Prostate gland (tissue), 2 donors: ENCODE measurements at regions not wholly inside any gene's neighbourhood (a gene's known extent, or its start where the extent isn't known, plus 50 kb on each side); places are given as distances from the start of the nearest gene placed in this dataset.

ENCODE experiments used
- DNase-seq: peaks from one replicate; pipeline ENCODE4 v3.0.0-alpha.2; 2019; ENCODE audit warnings: low spot score
- H3K27ac ChIP-seq, 2 donors: fragments of 200-600 bp; sonication (generic); 2 replicates each; pipeline ENCODE4 v1.5.1; 2017 to 2019
- H3K27me3 ChIP-seq: fragments of 200-600 bp; sonication (generic); replicated peaks from 2 replicates; pipeline ENCODE4 v1.5.1; 2019; ENCODE audit not compliant: insufficient read depth
- H3K36me3 ChIP-seq, 2 donors: fragments of 200-600 bp; sonication (generic); 1 replicate in 1 of 2; 2 replicates in 1 of 2; pipeline versions ENCODE4 v1.5.1 to v1.8.1; 2017 to 2019
- H3K4me1 ChIP-seq: fragments of 200-600 bp; sonication (generic); replicated peaks from 2 replicates; pipeline ENCODE4 v1.5.1; 2019
- H3K4me3 ChIP-seq, 2 donors: fragments of 200-600 bp; sonication (generic); 2 replicates each; pipeline ENCODE4 v1.5.1; 2017 to 2019
- H3K9me3 ChIP-seq: fragments of 200-600 bp; sonication (generic); 2 replicates; pipeline ENCODE4 v1.5.1; 2017
- CTCF ChIP-seq, 4 experiments: fragments of 200-600 bp in 2 of 4; fragments of 450-650 bp in 2 of 4; sonication (generic) in 2 of 4; IDR thresholded peaks; 1 replicate in 3 of 4; 2 replicates in 1 of 4; pipeline ENCODE4 v1.5.1; 2016 to 2019; ENCODE audit warnings: antibody characterized with exemption in 4 of 4, mild to moderate bottlenecking in 2 of 4, moderate library complexity in 2 of 4
- POLR2A ChIP-seq: fragments of 450-650 bp; IDR thresholded peaks from one replicate; pipeline ENCODE4 v1.6.1; 2016; ENCODE audit warnings: antibody characterized with exemption, mild to moderate bottlenecking
- POLR2AphosphoS5 ChIP-seq: sonication (generic); formaldehyde crosslinking; IDR thresholded peaks from one replicate; pipeline ENCODE4 v1.6.1; 2017; ENCODE audit warnings: antibody characterized with exemption
- WGBS: methylation state at CpG from one replicate; pipeline ENCODE4 v1.1.5; 2018; 5-methylcytosine and 5-hydroxymethylcytosine counted together
- intact Hi-C: fragments of 100-400 bp; cut with DNase I; formaldehyde crosslinking; loops from one replicate; pipeline ENCODE4 v1.14.2; 2022

- TF ChIP-seq CTCF (IDR thresholded peaks at IDR 0.05) (no peak), POLR2A (no peak), POLR2AphosphoS5 (no peak)
- no peak for DNase-seq
- intact Hi-C loops, result no loop called here
These were observed 575.5 kb upstream of the KCNMB2 start for GRCh38 chr3:177960722-177961121.

GRCh38 chr3:177961784-177962183 is 574.5 kb upstream of the KCNMB2 start:
- WGBS, result 91% methylated on average over 3 of the region's 3 CpGs
- Histone ChIP-seq H3K9me3 (no peaks in the 10 kb centered on the region), H3K4me3 (no peak overlapping the region), H3K36me3 (no peaks in the 10 kb centered on the region), H3K27me3 (no peaks in the 10 kb centered on the region), H3K4me1 (no peaks in the 10 kb centered on the region), H3K27ac (no peak overlapping the region)
- no peak for DNase-seq
- TF ChIP-seq CTCF (IDR thresholded peaks at IDR 0.05), result no peak
- TF ChIP-seq POLR2AphosphoS5, result no peak
- intact Hi-C loops, result no loop called here

More at GRCh38 chr3:177960722-177961121, 575.5 kb upstream of the KCNMB2 start:
- H3K27ac ChIP-seq, result no peak overlapping the region
- H3K27me3 ChIP-seq, result no peaks in the 10 kb centered on the region
- H3K36me3 ChIP-seq, result no peaks in the 10 kb centered on the region
- H3K4me1 ChIP-seq, result no peaks in the 10 kb centered on the region
- H3K4me3 ChIP-seq, result no peak overlapping the region
- no peaks in the 10 kb centered on the region for H3K9me3 ChIP-seq

- 95% methylated on average over 1 of the region's 1 CpG for WGBS
These were observed 569.7 kb upstream of the KCNMB2 start for GRCh38 chr3:177966493-177966892.

GRCh38 chr3:177968891-177969290 is 567.3 kb upstream of the KCNMB2 start:
- Histone ChIP-seq H3K4me3 (no peak overlapping the region), H3K4me1 (no peaks in the 10 kb centered on the region), H3K27me3 (no peaks in the 10 kb centered on the region), H3K27ac (no peak overlapping the region), H3K36me3 (no peaks in the 10 kb centered on the region), H3K9me3 (no peaks in the 10 kb centered on the region)
- intact Hi-C loops, result no loop called here
- TF ChIP-seq POLR2AphosphoS5, result no peak
- TF ChIP-seq CTCF (IDR thresholded peaks at IDR 0.05), result no peak
- no peak for TF ChIP-seq POLR2A
- 95% methylated on average over 2 of the region's 2 CpGs for WGBS
- no peak for DNase-seq

More at GRCh38 chr3:177966493-177966892, 569.7 kb upstream of the KCNMB2 start:
- H3K4me3 ChIP-seq, result no peak overlapping the region
- no peaks in the 10 kb centered on the region for H3K9me3 ChIP-seq
- H3K27me3 ChIP-seq, result no peaks in the 10 kb centered on the region
- intact Hi-C loops, result no loop called here
- DNase-seq, result no peak
- H3K4me1 ChIP-seq, result no peaks in the 10 kb centered on the region
- H3K27ac ChIP-seq, result no peak overlapping the region
- H3K36me3 ChIP-seq, result no peaks in the 10 kb centered on the region
- TF ChIP-seq POLR2AphosphoS5, result no peak
- no peak for TF ChIP-seq POLR2A
- no peak for TF ChIP-seq CTCF (IDR thresholded peaks at IDR 0.05)

GRCh38 chr3:177973241-177973840 is 562.9 kb upstream of the KCNMB2 start:
- intact Hi-C loops, result no loop called here
- H3K27ac ChIP-seq, result no peak overlapping the region
- H3K27me3 ChIP-seq, result no peaks in the 10 kb centered on the region
- no peaks in the 10 kb centered on the region for H3K36me3 ChIP-seq
- no peaks in the 10 kb centered on the region for H3K4me1 ChIP-seq
- no peaks in the 10 kb centered on the region for H3K9me3 ChIP-seq
- H3K4me3 ChIP-seq, result no peak overlapping the region
- DNase-seq, result no peak
- TF ChIP-seq CTCF (IDR thresholded peaks at IDR 0.05) (no peak), POLR2AphosphoS5 (no peak), POLR2A (no peak)
- 80% methylated on average over 2 of the region's 2 CpGs for WGBS
